GM19035 (cell line): ENCODE measurements at regions not wholly inside any gene's neighbourhood (a gene's known extent, or its start where the extent isn't known, plus 50 kb on each side); places are given as distances from the start of the nearest gene placed in this dataset.
"Not testable (repeated sequence)": the region's sequence is repeated elsewhere in the genome, so short reads cannot be mapped to it uniquely, and the experiment has no call there.

Source experiments
- ATAC-seq: cut with Tn5 transposase; IDR thresholded peaks from one replicate; pipeline ENCODE4 v1.9.1; 2021; ENCODE audit not compliant: unreplicated experiment

GRCh38 chr5:158451993-158452672 is 593.2 kb upstream of the CLINT1 start:
- no peak for ATAC-seq

GRCh38 chr5:158451203-158451992 is 592.5 kb upstream of the CLINT1 start:
- no peak for ATAC-seq

- no peak for ATAC-seq
Observed at GRCh38 chr5:158450751-158451171, 591.8 kb upstream of the CLINT1 start.

- ATAC-seq, result not testable (repeated sequence)
Observed at GRCh38 chr5:158446761-158447160, 587.8 kb upstream of the CLINT1 start.

GRCh38 chr5:158439204-158439603 is 580.3 kb upstream of the CLINT1 start:
- ATAC-seq, result not testable (repeated sequence)

- ATAC-seq, result no peak
Observed at GRCh38 chr5:158436271-158437065, 577.5 kb upstream of the CLINT1 start.

- ATAC-seq, result peak; percentile 70
Observed at GRCh38 chr5:158435161-158435616, 576.2 kb upstream of the CLINT1 start.

- peak; percentile 6 for ATAC-seq
Observed at GRCh38 chr5:158434749-158435148, 575.8 kb upstream of the CLINT1 start.

- ATAC-seq, result no peak
Observed at GRCh38 chr5:158433634-158434033, 574.7 kb upstream of the CLINT1 start.

GRCh38 chr5:158431369-158432029 is 572.6 kb upstream of the CLINT1 start:
- ATAC-seq, result no peak

GRCh38 chr5:158430798-158431167 is 571.8 kb upstream of the CLINT1 start:
- no peak for ATAC-seq

- ATAC-seq, result no peak
Observed at GRCh38 chr5:158430166-158430797, 571.3 kb upstream of the CLINT1 start.

- no peak for ATAC-seq
Observed at GRCh38 chr5:158429564-158429963, 570.6 kb upstream of the CLINT1 start.

- ATAC-seq, result no peak
Observed at GRCh38 chr5:158423623-158424200, 564.8 kb upstream of the CLINT1 start.

- no peak for ATAC-seq
Observed at GRCh38 chr5:158422653-158423515, 563.9 kb upstream of the CLINT1 start.

GRCh38 chr5:158421319-158421718 is 562.4 kb upstream of the CLINT1 start:
- no peak for ATAC-seq

GRCh38 chr5:158419186-158419585 is 560.2 kb upstream of the CLINT1 start:
- ATAC-seq, result no peak

GRCh38 chr5:158414780-158415179 is 555.8 kb upstream of the CLINT1 start:
- ATAC-seq, result no peak

- ATAC-seq, result no peak
Observed at GRCh38 chr5:158414333-158414762, 555.4 kb upstream of the CLINT1 start.
